OCI-LY7 (cell line): ENCODE measurements at regions not wholly inside any gene's neighbourhood (a gene's known extent, or its start where the extent isn't known, plus 50 kb on each side); places are given as distances from the start of the nearest gene placed in this dataset.

ENCODE experiments used
- CTCF ChIP-seq: fragments of 200-600 bp; sonication (generic); conservative IDR thresholded peaks from 2 replicates; pipeline ENCODE4 v1.5.1; 2014; ENCODE audit warnings: mild to moderate bottlenecking, antibody characterized with exemption, low read length, moderate library complexity, mixed read lengths
- EZH2phosphoT487 ChIP-seq: fragments of 200-600 bp; sonication (generic); IDR thresholded peaks from 2 replicates; pipeline ENCODE4 v1.6.1; 2018; ENCODE audit warnings: low read depth, borderline replicate concordance, mild to moderate bottlenecking, mixed run types, antibody characterized with exemption, low read length, moderate library complexity, mixed read lengths

- TF ChIP-seq CTCF (no peak), EZH2phosphoT487 (no peak)
These were observed 185.0 kb upstream of the STK17B start for GRCh38 chr2:196356332-196356731.
